NCI-H748 (cell line): ENCODE measurements at regions not wholly inside any gene's neighbourhood (a gene's known extent, or its start where the extent isn't known, plus 50 kb on each side); places are given as distances from the start of the nearest gene placed in this dataset.
A peak's percentile ranks its signal among the peaks of the same experiment; 100 is the strongest.
"Not testable (repeated sequence)": the region's sequence is repeated elsewhere in the genome, so short reads cannot be mapped to it uniquely, and the experiment has no call there.

Source experiments
- DNase-seq: peaks from one replicate; lab custom pipeline; 2025; ENCODE audit not compliant: unreplicated experiment; lab: John Stamatoyannopoulos, UW

DNA sequence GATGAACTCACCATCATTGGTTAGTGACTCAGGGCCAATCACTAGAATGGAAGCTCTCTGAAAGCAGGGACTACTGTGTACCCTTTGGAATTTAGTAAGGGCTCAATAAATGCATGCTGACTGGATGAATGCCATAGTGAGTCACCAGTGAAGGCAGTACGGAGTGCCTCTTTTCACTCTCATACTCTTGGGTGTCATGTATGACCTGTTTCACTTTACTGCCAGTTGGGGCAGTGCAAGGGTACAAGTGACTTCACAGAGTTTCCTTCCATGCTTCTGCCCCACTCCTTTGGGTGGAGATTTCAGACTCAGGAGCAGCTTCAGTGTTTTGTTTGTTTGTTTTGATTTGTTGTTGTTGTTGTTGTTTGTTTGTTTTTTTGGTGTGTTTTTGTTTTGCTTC, 57.7 kb downstream of the SOX3 start:
- no peak for DNase-seq

DNA sequence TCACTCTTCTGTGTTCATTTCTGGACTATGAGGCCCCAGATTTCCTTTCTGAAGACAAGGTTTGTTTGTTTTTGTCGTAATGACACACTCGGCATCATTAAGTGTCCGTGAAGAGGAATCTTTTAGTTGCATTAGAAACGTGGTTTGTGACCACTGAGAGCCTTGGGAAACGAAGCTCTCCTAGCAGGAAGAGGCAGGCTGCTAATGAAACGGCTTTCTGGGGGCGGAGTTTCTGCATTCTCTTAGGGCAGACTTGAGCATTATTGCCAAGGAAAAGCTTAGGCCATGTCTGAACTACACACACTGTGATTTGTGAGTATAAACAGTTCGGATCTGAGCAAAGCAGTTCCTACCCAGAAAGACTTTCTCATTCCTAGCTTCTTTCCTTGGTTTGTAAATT, 64.0 kb downstream of the SOX3 start:
- peak; percentile 21 for DNase-seq

DNA sequence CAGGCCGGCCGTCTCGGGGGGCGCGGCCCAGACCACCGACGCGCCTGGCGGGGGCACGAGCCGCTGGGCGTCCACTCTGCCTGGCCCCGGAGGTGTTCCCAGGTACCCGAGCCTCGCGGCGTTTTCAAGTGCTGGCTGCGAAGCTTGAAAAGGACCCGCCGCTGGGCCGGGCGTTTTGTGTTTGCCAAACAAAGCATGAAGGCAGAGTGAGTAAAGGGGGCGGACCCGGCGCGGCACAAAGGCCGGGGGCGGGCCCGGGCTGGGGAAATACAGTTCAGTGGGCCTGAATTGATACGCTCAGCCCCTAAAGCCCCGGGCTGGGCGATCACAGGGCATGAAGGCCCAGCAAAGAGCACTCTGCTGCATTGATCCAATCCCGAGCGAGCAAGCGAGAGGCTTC, 65.4 kb downstream of the SOX3 start:
- peak; percentile 88 for DNase-seq

DNA sequence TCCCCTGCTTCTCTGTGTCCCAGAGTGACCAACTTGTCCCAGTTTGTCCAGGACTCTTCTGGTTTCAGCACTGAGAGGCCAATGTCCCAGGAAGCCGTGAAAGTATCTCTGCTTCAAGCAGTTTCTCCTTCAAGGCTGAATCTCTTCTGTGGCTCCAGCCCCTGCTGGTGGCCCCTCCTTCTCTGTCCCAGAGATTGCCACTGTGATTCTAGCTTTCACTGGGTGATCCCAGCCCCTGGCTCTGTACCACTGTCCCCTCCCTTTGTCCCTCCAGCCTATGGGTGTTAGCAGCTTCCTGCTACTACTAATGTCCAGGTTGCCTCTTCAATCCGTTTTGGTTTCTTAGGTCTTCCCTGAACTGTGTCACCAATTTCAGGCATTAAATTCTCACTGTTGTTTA, 70.5 kb downstream of the SOX3 start:
- peak; percentile 27 for DNase-seq

DNA sequence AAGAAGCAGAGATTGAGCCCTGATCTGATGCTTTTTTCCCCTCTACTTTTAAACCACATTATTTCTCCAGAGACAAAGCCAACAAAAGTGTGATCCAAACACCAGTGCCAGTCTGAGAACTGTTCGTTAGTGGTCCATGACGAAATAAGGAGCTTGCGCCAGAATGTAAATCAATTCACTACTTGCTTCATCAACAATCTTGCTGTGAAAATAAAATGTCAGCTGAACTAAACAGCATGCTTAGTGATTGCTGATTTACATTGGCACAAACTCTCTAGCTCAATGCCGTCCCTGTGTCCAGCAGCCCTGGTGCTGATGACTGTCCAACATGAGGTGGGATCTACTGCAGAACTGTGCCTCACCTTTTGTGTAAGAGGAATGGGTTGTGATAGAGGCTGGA, 71.3 kb downstream of the SOX3 start:
- DNase-seq: no peak

DNA sequence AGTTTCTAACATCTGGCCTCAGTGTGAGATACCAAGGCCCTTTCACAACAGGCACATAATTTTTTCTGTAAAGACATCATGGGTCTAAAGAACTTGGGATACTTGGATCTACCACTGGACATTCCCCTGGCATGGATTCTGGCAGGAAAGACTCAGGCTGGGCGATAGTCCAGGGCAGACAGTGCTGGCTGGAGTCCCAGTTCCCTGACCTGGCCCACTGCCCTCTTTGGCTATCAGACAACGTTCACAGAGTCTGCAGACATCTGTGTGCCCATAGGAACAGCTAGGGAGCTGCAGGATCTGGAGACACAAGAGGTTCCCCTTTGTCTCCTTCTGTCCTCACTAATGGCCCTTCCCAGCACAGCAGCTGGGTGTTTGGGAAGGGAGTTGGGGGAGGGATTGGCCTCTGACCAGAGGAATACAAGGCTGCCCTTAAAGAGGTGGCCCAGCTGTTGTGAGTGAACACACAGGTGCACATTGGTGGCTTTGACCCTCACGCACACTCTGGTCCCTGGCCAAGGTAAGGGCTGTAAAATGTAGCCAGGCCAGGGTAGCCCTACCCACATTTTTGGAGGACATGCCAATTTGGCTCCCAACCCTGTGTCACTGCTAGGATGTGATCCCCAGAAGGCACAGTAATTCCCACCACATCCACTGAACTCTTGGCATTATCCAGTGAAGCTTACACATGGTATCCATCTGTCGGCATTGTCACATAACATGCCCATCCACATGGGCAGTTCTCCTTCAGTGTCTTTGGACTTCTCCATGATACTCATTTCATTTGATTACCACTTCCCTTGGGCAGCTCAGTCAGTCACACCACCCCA, 72.3 kb downstream of the SOX3 start:
- no peak for DNase-seq

DNA sequence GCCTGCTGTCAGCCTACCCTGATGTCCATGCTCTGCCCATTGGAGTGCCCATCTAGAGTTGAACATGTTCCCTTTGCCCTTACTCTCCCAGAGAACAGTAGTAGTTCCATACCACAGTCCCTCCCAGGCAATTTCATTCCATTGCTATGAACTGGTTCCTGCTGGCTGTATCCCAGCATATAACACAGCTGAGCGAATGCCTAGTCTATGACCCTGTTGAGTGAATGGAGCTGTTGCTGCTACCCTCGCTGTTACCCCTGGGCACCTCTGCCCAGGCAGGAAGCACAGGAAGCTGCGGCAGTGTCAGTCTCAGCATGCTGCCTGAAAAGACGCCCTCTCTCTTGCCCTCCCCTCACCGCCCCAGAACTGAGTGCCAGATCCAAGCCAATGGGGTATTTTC, 73.3 kb downstream of the SOX3 start:
- no peak for DNase-seq

DNA sequence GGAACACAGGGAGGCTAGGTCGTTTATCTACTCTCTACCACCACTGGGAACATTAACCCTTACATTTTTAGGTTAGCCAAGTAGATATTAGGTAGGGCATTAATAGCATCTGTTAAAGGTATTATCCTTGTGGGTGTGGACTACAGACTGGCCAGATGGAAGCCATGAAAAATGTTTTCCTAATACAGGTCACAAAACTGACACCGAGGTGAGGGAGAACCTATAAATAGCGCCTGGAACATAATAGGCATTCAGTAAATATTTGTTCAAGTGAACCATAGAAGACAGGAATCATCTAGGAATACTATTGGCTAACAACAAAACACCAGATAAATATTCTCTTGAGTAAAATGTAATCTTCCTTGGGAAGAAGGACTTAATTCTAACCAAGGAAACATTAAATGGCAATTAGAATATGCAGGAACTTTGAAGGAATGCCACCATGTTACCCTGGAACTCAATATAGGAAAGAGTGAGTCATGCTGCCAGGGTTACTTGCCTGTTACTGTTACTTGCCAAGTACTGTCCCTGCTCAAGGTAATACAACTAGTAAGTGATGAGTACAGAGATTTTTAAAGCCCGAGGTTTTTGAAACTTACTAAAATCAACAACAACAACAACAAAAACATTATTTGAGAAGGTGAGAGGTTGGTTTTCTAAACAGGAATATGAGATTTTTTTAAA, 79.0 kb downstream of the SOX3 start:
- DNase-seq: peak; percentile 33

DNA sequence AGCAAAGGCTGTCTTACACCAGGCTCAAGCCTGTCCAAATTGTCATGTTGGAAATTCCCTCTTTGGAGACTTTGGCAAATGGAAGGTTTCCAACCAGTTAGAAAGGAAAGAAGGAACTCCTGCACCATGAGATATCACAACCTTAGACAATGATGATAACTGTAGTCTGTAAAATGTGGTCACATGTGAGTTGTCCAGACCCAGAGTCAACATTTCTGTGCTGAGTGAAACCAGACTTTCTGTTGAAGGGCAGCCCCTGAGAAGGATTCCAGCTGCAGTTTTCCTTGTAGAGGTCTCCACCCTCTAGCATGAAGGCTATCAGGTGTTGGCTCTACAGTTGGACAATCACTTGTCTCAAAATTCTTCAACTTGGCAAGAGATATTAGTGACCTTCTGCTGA, 82.4 kb downstream of the SOX3 start:
- no peak for DNase-seq

DNA sequence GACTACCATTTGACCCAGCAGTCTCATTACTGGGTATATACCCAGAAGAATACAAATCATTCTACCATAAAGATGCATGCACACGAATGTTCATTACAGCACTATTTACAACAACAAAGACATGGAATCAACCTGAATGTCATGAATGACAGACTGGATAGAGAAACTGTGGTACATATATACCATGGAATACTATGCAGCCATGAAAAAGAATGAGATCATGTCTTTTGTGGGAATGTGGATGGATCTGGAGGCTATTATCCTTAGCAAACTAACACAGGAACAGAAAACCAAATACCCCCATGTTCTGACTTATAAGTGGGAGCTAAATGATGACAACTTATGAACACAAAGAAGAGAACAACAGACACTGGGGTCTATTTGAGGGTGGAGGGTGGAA, 102.7 kb downstream of the SOX3 start:
- not testable (repeated sequence) for DNase-seq

DNA sequence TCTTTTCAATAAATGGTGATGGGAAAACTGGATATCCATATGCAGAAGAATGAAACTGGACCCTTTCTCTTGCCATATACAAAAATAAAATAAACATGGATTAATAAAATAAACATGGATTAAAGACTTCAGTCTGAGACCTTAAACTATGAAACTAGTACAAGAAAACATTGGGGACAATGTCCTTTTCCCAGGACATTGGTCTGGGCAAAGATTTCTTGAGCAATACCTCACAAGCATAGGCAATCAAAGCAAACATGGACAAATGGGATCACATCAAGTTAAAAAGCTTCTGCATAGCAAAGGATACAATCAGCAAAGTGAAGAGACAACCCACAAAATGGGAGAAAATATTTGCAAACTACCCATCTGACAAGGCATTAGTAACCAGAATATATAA, 108.5 kb downstream of the SOX3 start:
- not testable (repeated sequence) for DNase-seq

DNA sequence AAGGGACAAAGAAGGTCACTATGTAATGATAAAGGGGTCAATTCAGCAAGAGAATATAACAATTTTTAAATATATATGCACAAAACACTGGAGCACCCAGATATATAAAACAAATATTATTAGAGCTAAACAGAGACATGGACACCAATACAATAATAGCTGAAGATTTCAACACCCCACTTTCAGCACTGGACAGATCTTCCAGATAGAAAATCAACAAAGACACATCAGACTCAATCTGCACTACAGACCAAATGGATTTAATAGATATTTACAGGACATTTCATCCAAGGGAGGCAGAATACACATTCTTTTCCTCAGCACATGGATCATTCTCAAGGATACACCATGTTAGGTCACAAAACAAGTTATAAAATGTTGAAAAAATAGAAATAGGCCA, 111.4 kb downstream of the SOX3 start:
- DNase-seq: no peak

DNA sequence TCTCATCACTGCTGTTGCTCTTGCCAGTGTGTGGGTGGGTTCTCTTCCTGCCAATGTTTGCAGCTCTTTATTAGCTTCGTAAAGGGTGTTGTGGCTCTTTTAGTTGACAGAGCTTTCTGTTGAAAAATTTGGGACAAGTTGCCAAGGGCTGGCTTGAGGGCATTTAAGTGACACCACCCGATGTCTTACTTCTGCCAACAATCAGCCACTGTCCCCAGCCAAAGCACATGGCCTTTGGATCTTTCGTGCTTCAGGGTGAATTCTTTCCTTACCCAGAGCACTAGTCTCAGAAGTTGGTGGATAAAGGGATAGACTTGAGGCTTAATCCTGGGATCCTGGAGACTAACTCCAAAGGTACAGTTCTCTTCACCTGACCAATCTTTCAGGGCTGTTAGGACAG, 113.6 kb downstream of the SOX3 start:
- peak; percentile 3 for DNase-seq

DNA sequence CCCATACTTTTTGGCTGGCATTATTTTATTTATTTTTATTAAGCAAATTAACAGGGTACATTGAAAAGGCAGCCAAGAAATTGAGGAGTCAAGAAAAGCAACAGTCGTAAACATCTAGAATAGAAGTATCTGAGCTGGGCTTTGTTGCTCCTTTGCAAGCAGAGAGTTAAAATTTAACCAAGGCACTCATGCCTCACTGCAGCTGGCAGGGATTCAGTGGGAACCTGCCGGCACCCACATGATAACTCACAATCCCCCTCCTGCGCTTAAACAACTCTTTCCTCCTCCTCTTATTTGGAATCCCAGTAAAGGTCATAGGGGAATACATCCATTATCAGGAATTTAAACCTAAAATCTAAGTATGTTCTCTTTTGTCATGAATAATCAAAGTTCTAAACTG, 115.5 kb downstream of the SOX3 start:
- peak; percentile 65 for DNase-seq

DNA sequence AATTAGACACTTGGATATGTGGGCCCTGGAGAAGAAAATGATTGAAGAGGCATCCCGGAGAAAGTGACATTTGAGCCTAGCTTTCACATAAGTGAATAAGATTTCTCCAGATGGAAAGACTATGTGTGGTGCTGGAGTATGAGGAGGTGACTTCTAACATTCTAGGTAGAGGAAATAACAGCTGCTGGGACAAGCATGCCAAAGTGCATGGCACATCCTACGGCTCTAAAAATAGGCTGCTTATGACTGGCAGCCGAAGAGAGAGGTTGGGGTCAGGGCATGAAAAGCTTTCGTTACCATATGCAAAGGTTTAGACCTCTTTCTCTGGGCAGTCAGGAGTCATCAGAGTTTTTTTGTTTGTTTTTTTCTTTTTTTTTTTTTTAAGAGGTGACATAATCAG, 142.0 kb downstream of the SOX3 start:
- no peak for DNase-seq

DNA sequence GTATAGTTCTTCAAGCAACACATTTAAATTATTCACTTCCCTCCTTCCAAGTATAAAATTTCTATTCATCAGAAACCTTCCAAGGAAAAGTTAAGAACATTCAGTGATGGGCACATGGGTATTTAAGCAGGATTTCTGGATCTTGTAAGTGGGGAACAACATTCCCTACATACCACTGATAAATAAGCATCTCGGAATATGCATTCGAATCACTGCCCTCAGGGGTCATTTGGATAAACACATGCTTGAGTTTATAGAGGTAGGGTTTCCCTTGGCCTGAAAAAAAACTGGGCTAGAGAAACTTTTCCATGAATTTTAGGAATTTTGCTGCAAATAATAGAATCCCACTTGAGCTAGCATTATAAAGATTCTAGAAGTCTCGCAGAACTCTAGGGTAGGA, 143.9 kb downstream of the SOX3 start:
- no peak for DNase-seq

DNA sequence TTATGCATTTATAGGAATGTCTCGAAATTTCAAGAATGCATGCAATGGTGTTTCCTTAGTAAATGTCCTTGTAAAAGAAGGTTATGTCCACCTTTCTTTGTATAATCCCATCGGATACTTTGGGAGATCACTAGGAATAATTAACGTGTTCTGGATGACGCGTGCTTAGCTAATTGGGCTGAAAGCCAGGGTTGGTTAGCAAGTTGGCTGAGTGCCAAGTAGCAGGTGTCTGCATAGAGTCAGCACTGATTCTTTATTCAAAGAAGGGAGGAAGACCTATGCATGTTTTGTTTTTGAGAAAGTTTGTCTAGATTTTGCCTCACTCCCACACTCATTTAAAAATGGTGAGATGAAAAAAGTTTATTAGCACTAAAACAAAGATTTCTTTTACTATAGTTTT, 144.6 kb downstream of the SOX3 start:
- peak; percentile 78 for DNase-seq

DNA sequence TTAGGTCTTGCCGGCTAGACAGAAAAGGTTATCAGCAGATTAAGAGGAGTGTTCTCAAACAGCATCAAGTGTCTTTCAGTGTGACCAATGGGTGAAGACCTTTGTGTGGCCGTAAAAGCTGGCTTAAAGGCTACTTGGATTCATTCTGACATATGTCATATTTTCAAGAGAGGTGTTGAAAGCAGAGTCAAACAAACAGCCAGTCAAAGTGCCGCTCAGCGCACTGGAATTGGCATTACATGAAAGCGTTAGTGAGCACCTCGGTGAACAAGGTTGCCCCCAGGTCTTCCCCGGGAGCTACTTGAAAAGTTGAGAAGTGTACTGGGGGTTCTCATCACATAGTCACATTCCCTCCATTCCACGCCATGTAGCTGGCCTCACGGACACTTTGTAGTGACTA, 148.9 kb downstream of the SOX3 start:
- DNase-seq: no peak

DNA sequence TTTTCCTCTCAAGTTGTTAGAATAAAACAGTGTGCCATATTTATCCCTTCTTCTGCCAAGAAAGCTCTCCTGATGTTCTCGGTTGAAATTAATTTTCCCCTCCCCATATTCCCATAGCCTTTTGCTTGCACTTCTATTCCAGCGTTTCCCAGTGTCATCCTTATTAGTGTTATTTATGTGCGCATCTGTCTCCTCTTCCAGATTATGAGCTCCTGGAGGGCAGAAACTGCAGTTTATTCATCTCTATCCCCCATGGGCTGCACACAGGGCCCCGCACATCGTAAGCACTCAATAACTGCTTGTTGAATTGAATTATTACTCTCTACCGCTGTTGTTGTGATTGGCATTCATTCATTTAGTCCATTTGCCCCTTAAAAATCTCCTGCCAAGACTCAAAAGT, 149.4 kb downstream of the SOX3 start:
- no peak for DNase-seq

DNA sequence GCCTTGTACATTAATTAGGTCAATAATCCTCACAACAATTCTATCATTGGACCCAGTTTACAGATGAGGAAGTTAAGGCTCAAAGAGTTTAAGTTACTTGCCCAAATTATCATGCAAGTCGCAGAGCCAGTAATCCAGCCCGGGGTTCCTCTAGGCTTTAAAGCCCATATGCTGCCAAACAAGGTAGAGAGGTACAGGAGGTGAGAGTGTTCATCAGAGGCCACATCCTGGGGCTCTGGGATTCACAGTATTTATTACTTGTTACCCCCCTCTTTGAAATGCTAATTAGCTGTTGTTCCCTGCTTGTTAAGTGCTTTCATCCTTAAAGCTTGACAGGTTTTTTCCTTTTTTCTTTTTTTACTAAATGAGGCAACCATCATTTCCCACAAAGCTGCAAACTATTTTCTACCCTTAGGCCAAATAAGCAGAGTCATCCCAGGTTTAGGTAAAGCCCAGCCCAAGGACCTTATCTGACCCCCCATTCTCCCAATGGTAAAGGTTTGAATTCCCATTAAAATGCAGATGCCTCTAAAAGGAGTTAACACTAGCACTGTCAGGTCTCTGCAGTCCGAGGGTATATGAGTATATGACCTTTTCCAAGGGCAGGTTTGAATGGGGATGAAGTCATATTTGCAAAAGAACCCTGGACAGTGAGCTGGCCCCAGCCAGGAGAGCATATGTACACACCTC, 150.3 kb downstream of the SOX3 start:
- DNase-seq: no peak

DNA sequence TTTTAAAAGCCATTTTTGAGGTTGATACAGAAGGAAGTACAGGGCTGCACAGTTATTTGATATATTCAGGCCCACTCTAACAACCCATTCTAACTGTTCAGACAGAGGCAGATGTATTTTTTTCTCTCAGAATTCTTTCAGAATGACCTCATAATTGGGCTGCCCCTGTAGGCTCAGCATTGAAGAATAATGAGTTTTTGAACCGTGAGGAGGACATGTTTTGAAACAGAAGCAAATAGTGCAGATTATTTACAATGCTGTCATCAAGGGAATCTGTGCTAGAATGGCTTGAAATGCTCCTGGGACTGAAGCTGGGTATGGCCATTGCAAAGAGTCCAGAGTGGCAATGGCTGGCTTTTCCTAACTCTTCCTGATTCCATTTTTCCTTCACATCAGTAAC, 158.1 kb downstream of the SOX3 start:
- DNase-seq: no peak

DNA sequence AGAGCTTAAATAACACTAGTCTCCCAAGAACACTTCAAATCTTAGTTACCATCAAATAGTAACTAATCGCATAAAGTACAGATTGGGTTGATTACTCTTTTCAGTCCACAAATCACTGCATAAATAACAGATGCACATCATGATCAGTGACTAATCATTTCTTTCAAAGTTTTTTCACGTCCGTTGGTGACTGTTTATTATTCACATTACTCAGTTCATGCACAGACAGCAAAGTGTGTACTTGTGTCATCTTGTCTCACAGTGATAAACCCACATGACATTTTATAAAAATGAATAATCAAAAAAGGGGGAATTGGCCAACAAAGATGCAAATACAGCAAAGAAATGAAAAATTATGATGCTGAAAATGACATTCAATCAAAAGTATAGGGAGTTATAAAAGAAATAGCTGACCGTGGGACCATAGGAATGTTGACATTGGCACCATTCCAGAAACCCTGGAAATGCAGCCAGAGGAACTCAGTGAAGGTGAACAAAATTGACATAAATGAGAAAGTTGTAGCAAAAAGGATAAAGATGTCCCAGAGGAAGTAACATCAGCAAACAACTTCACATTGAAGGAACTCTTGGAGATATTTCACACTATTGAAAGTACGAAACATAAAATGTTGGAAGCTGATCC, 161.5 kb downstream of the SOX3 start:
- DNase-seq: peak; percentile 6
